ENCODE measurements at regions not wholly inside any gene's neighbourhood (a gene's known extent, or its start where the extent isn't known, plus 50 kb on each side); places are given as distances from the start of the nearest gene placed in this dataset.

- no CpG with 5 or more reads among the region's 1 CpG for WGBS (ENCODE audit: insufficient coverage)
- Histone ChIP-seq H3K27me3 (ENCODE audit: control insufficient read depth in 2 of 2, insufficient read depth in 2 of 2, low read length in 2 of 2) (no peaks in the 10 kb centered on the region), H3K9ac (ENCODE audit: insufficient read depth, low read length, poor library complexity, severe bottlenecking) (no peak overlapping the region), H4K20me1 (ENCODE audit: insufficient read depth, low read length) (no peaks in the 10 kb centered on the region), H3K4me1 (ENCODE audit: control insufficient read depth in 1 of 2, insufficient read depth in 2 of 2, low read length in 2 of 2) (no peaks in the 10 kb centered on the region), H3K27ac (ENCODE audit: low read depth in 1 of 2, low read length in 2 of 2) (no peak overlapping the region), H3K9me3 (replicated peaks in 1 of 2; ENCODE audit: control insufficient read depth in 1 of 2, insufficient read depth in 1 of 2, low read length in 2 of 2) (no peaks in the 10 kb centered on the region), H2AFZ (ENCODE audit: insufficient read depth, low read depth, low read length, poor library complexity, severe bottlenecking) (no peak overlapping the region), H3K4me3 (replicated peaks in 1 of 3; ENCODE audit: low read depth in 2 of 3, low read length in 3 of 3) (no peak overlapping the region), H3K36me3 (replicated peaks in 1 of 2; ENCODE audit: control insufficient read depth in 1 of 2, insufficient read depth in 2 of 2, low read length in 2 of 2) (no peaks in the 10 kb centered on the region), H3K4me2 (replicated peaks; ENCODE audit: extremely low read depth, low read length, poor library complexity, severe bottlenecking) (no peak overlapping the region), H3K79me2 (ENCODE audit: insufficient read depth, low read length) (no peaks in the 10 kb centered on the region)
- TF ChIP-seq CTCF (IDR thresholded peaks at IDR 0.05) = no peak
- H3K27me3 Mint-ChIP-seq (ENCODE audit: low read depth in 3 of 3) = peaks cover 3 to 6% (median 4%) of the 10 kb centered on the region in 3 donors
- H3K9me3 Mint-ChIP-seq = peaks cover 0 to 3% (median 0%) of the 10 kb centered on the region in 7 donors
- H3K27ac Mint-ChIP-seq = no peak overlapping the region
- no peak overlapping the region for H3K4me3 Mint-ChIP-seq
- intact Hi-C loops (cut with micrococcal nuclease) = no loop called here
- no peak for DNase-seq
- no peaks in the 10 kb centered on the region for H3K36me3 Mint-ChIP-seq
- no peaks in the 10 kb centered on the region for H3K4me1 Mint-ChIP-seq
Measured at GRCh38 chr17:33373273-33373672, 80.2 kb upstream of the ASIC2 start.

- H4K20me1 ChIP-seq (ENCODE audit: insufficient read depth, low read length) = no peaks in the 10 kb centered on the region
- no peaks in the 10 kb centered on the region for H3K9me3 ChIP-seq (replicated peaks in 1 of 2; ENCODE audit: control insufficient read depth in 1 of 2, insufficient read depth in 1 of 2, low read length in 2 of 2)
- H3K27me3 ChIP-seq (ENCODE audit: control insufficient read depth in 2 of 2, insufficient read depth in 2 of 2, low read length in 2 of 2) = no peaks in the 10 kb centered on the region
- no peak overlapping the region for H3K4me2 ChIP-seq (replicated peaks; ENCODE audit: extremely low read depth, low read length, poor library complexity, severe bottlenecking)
- intact Hi-C loops (cut with micrococcal nuclease) = no loop called here
- no peak overlapping the region for H3K4me3 ChIP-seq (replicated peaks in 1 of 3; ENCODE audit: low read depth in 2 of 3, low read length in 3 of 3)
- Mint-ChIP-seq H3K4me3 (no peak overlapping the region), H3K4me1 (no peaks in the 10 kb centered on the region), H3K36me3 (no peaks in the 10 kb centered on the region), H3K27me3 (ENCODE audit: low read depth in 3 of 3) (peaks cover 1 to 6% (median 3%) of the 10 kb centered on the region in 3 donors), H3K27ac (no peak overlapping the region), H3K9me3 (peaks cover 0 to 2% (median 0%) of the 10 kb centered on the region in 7 donors)
- no peaks in the 10 kb centered on the region for H3K36me3 ChIP-seq (replicated peaks in 1 of 2; ENCODE audit: control insufficient read depth in 1 of 2, insufficient read depth in 2 of 2, low read length in 2 of 2)
- H3K9ac ChIP-seq (ENCODE audit: insufficient read depth, low read length, poor library complexity, severe bottlenecking) = no peak overlapping the region
- TF ChIP-seq CTCF (IDR thresholded peaks at IDR 0.05) = no peak
- H3K4me1 ChIP-seq (ENCODE audit: control insufficient read depth in 1 of 2, insufficient read depth in 2 of 2, low read length in 2 of 2) = no peaks in the 10 kb centered on the region
- H3K27ac ChIP-seq (ENCODE audit: low read depth in 1 of 2, low read length in 2 of 2) = no peak overlapping the region
- DNase-seq = no peak
- 41% methylated on average over 4 of the region's 5 CpGs for WGBS (ENCODE audit: insufficient coverage)
- H3K79me2 ChIP-seq (ENCODE audit: insufficient read depth, low read length) = no peaks in the 10 kb centered on the region
- H2AFZ ChIP-seq (ENCODE audit: insufficient read depth, low read depth, low read length, poor library complexity, severe bottlenecking) = no peak overlapping the region
Measured at GRCh38 chr17:33375103-33375502, 82.0 kb upstream of the ASIC2 start.

All from CD14-positive monocyte (primary cell).